Activated T-cell treated with anti-CD3 and anti-CD28 coated beads, Interleukin-2, amount 50 U/mL, for 4 hours (primary cell): ENCODE measurements at regions not wholly inside any gene's neighbourhood (a gene's known extent, or its start where the extent isn't known, plus 50 kb on each side); places are given as distances from the start of the nearest gene placed in this dataset.
"Not testable (repeated sequence)": the region's sequence is repeated elsewhere in the genome, so short reads cannot be mapped to it uniquely, and the experiment has no call there.

ENCODE experiments used
- ATAC-seq, 2 donors: fragments of 200-7000 bp; cut with Tn5 transposase; one replicate each; pipeline ENCODE4 v1.10.0; 2021
- DNase-seq: peaks from one replicate; pipeline ENCODE4 v3.0.0-alpha.2; 2020
- H3K27me3 Mint-ChIP-seq: one replicate; pipeline ENCODE4 v1.8.0; 2021; ENCODE audit warnings: low read depth, mixed read lengths
- H3K36me3 Mint-ChIP-seq: one replicate; pipeline ENCODE4 v1.8.0; 2022; ENCODE audit warnings: mixed read lengths; ENCODE audit not compliant: insufficient read depth
- H3K4me1 Mint-ChIP-seq: one replicate; pipeline ENCODE4 v1.8.0; 2021; ENCODE audit warnings: low read depth, mixed read lengths
- H3K4me3 Mint-ChIP-seq: one replicate; pipeline ENCODE4 v1.8.0; 2021; ENCODE audit warnings: mild to moderate bottlenecking, moderate library complexity, mixed read lengths
- H3K9me3 Mint-ChIP-seq: one replicate; pipeline ENCODE4 v1.8.0; 2021; ENCODE audit warnings: mixed read lengths

- no peaks in the 10 kb centered on the region for H3K4me1 Mint-ChIP-seq
- H3K4me3 Mint-ChIP-seq = no peak overlapping the region
- no peak for ATAC-seq
- no peaks in the 10 kb centered on the region for H3K27me3 Mint-ChIP-seq
- H3K36me3 Mint-ChIP-seq = no peaks in the 10 kb centered on the region
- no peak for DNase-seq
- H3K9me3 Mint-ChIP-seq = peaks cover 3% of the 10 kb centered on the region
Observed at GRCh38 chr13:81230386-81230785, 889.5 kb upstream of the SPRY2 start.

- ATAC-seq, H3K4me3 Mint-ChIP-seq, DNase-seq, H3K9me3 Mint-ChIP-seq, H3K36me3 Mint-ChIP-seq, H3K27me3 Mint-ChIP-seq, H3K4me1 Mint-ChIP-seq: not testable (repeated sequence)
Observed at GRCh38 chr13:81226830-81227229, 885.9 kb upstream of the SPRY2 start.

DNA sequence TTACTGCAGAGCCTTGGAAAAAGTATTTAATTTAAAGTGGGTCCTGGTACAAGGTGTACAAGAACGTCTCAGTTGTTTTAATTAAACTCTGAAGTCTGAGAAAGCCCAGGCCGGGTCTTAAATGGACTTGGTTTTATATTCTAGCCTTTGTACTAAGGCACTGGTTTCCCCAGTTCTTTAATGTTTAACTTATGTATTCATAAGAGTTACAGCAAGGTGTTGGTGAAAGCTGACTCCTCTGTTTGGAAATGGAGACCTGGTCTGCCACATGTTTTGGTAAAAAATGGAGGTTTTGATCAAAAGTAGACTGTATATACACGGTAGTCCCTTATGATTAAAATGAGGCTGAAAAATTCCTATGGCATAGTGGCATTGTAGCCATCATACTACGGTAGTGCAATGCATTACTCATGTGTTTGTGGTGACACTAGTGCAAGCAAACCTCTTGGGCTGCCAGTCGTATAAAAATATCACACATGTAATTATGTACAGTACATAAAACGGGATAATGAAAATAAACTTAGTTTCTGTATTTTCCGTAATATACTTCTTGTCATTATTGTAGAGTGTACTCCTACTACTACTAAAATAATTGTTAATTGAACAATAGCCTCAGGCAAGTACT, 883.4 kb upstream of the SPRY2 start:
- Mint-ChIP-seq H3K4me3 (no peak overlapping the region), H3K36me3 (no peaks in the 10 kb centered on the region), H3K27me3 (no peaks in the 10 kb centered on the region), H3K9me3 (peaks cover 6% of the 10 kb centered on the region), H3K4me1 (no peaks in the 10 kb centered on the region)
- ATAC-seq = no peak
- no peak for DNase-seq

- DNase-seq = no peak
- H3K27me3 Mint-ChIP-seq = no peaks in the 10 kb centered on the region
- no peaks in the 10 kb centered on the region for H3K36me3 Mint-ChIP-seq
- no peaks in the 10 kb centered on the region for H3K4me1 Mint-ChIP-seq
- no peak for ATAC-seq
- H3K9me3 Mint-ChIP-seq = peaks cover 5% of the 10 kb centered on the region
- no peak overlapping the region for H3K4me3 Mint-ChIP-seq
Observed at GRCh38 chr13:81223778-81224177, 882.9 kb upstream of the SPRY2 start.

GRCh38 chr13:81211713-81212112, 870.8 kb upstream of the SPRY2 start:
- no peak overlapping the region for H3K4me3 Mint-ChIP-seq
- H3K9me3 Mint-ChIP-seq = peaks cover 5% of the 10 kb centered on the region

DNA sequence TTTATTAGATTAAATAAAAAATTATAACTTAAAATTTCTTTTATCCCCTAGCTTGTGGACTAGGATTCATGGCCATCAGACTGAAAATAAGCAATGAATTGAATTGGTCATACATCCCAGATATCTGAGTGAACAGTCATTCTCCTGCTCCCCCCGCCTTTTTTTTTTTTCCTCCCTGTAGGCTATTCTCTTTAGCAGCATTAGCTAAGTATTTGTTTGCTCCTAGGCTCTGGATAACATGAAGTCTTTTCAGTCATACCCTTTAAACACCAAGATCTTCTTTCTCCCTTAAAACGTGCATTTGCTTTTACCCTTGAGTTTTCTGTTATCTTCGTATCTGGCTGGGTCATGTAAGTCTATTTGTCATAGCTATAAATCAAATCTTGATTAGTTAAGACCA, 866.7 kb upstream of the SPRY2 start:
- Mint-ChIP-seq H3K4me1 (no peaks in the 10 kb centered on the region), H3K9me3 (peaks cover 7% of the 10 kb centered on the region), H3K36me3 (no peaks in the 10 kb centered on the region), H3K4me3 (no peak overlapping the region), H3K27me3 (no peaks in the 10 kb centered on the region)
- DNase-seq = no peak
- no peak for ATAC-seq

More at GRCh38 chr13:81211713-81212112, 870.8 kb upstream of the SPRY2 start:
- no peaks in the 10 kb centered on the region for H3K36me3 Mint-ChIP-seq
- no peaks in the 10 kb centered on the region for H3K27me3 Mint-ChIP-seq
- no peaks in the 10 kb centered on the region for H3K4me1 Mint-ChIP-seq
- DNase-seq (no peak), ATAC-seq (no peak)

DNA sequence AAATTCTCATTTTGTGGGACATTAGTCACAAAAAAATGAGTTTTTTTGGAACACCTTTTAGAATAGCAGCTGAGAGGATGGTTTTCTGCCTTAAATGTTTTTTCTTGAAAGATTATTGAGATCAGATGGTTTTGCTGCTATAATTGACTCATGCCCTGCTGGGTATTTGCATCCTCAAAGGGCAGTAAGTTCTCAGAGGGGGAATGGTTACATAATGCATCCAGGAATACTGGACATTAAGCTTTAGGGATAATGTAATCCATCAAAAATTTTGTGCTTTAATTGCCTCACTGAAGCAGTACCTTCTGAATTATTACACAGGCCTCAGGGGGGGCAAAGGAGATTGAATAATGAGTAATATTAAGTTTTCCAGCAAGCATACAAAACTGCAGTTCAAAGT, 866.3 kb upstream of the SPRY2 start:
- Mint-ChIP-seq H3K4me1 (no peaks in the 10 kb centered on the region), H3K27me3 (no peaks in the 10 kb centered on the region), H3K36me3 (no peaks in the 10 kb centered on the region), H3K4me3 (no peak overlapping the region), H3K9me3 (peaks cover 7% of the 10 kb centered on the region)
- ATAC-seq (no peak), DNase-seq (no peak)

- Mint-ChIP-seq H3K9me3 (peaks cover 13% of the 10 kb centered on the region), H3K36me3 (no peaks in the 10 kb centered on the region), H3K4me1 (no peaks in the 10 kb centered on the region), H3K4me3 (no peak overlapping the region), H3K27me3 (no peaks in the 10 kb centered on the region)
- ATAC-seq (no peak), DNase-seq (no peak)
Observed at GRCh38 chr13:81203783-81204182, 862.9 kb upstream of the SPRY2 start.

DNA sequence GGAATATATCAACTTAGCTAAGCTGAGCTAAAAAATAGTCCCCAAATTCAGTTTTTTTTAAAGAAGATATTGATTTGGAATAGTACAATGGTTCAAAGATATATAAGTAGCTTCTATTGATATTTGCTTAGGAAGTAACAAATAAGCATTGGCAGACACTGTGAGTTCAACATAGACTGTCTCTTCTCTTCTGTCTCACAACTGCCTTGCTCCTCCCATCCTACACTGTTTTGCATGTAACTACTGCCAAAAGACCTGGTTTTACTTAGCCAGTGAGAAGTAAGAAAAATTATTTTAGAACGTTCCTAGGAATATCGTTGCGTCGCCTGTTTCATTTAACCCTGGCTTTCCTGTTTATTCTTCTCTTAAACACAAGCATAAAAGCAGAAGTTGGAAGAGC, 859.0 kb upstream of the SPRY2 start:
- no peak overlapping the region for H3K4me3 Mint-ChIP-seq
- no peak for ATAC-seq
- peaks cover 8% of the 10 kb centered on the region for H3K9me3 Mint-ChIP-seq
- H3K36me3 Mint-ChIP-seq = no peaks in the 10 kb centered on the region
- no peaks in the 10 kb centered on the region for H3K4me1 Mint-ChIP-seq
- no peaks in the 10 kb centered on the region for H3K27me3 Mint-ChIP-seq
- DNase-seq = no peak

GRCh38 chr13:81197966-81198365, 857.0 kb upstream of the SPRY2 start:
- no peaks in the 10 kb centered on the region for H3K4me1 Mint-ChIP-seq
- no peak overlapping the region for H3K4me3 Mint-ChIP-seq
- no peak for ATAC-seq

GRCh38 chr13:81197483-81197882, 856.6 kb upstream of the SPRY2 start:
- Mint-ChIP-seq H3K27me3 (no peaks in the 10 kb centered on the region), H3K4me1 (no peaks in the 10 kb centered on the region), H3K4me3 (no peak overlapping the region), H3K36me3 (no peaks in the 10 kb centered on the region), H3K9me3 (peaks cover 14% of the 10 kb centered on the region)
- ATAC-seq (no peak), DNase-seq (no peak)

More at GRCh38 chr13:81197966-81198365, 857.0 kb upstream of the SPRY2 start:
- no peak for DNase-seq
- Mint-ChIP-seq H3K36me3 (no peaks in the 10 kb centered on the region), H3K9me3 (peaks cover 14% of the 10 kb centered on the region), H3K27me3 (no peaks in the 10 kb centered on the region)

- Mint-ChIP-seq H3K27me3 (no peaks in the 10 kb centered on the region), H3K9me3 (peaks cover 10% of the 10 kb centered on the region), H3K36me3 (no peaks in the 10 kb centered on the region), H3K4me3 (no peak overlapping the region), H3K4me1 (no peaks in the 10 kb centered on the region)
- ATAC-seq (no peak), DNase-seq (no peak)
Observed at GRCh38 chr13:81194362-81194761, 853.4 kb upstream of the SPRY2 start.

DNA sequence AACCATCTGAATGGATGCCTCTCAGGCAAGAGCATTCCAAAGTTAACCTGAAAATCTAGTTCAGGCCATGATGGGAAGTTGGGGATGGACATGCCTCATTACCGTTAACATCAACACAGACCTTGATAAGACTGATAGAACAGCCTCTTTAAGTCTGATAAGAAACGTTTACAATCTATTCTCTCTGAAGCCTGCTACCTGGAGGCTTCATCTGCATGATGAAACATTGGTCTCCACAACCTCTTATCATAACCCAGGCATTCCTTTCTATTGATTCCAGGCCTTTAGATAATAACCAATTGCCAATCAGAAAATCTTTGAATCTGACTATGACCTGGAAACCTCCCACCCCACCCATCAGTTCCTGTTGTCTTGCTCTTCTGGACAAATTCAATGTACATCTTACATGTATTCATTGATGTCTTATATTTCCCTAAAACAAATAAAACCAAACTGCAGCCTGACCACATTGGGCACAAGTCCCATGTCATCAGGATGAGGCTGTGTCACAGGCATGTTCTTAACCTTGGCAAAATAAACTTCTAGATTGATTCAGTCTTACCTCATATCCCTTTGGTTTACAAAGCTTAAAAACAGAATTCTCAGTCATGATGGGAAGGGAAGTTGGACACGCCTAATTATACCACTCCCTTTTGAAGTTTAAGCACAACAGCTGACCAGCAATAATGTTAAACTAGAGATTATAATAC, 843.8 kb upstream of the SPRY2 start:
- no peaks in the 10 kb centered on the region for H3K36me3 Mint-ChIP-seq
- H3K9me3 Mint-ChIP-seq = peaks cover 4% of the 10 kb centered on the region
- ATAC-seq (no peak), DNase-seq (no peak)
- H3K27me3 Mint-ChIP-seq = no peaks in the 10 kb centered on the region
- no peaks in the 10 kb centered on the region for H3K4me1 Mint-ChIP-seq
- no peak overlapping the region for H3K4me3 Mint-ChIP-seq

DNA sequence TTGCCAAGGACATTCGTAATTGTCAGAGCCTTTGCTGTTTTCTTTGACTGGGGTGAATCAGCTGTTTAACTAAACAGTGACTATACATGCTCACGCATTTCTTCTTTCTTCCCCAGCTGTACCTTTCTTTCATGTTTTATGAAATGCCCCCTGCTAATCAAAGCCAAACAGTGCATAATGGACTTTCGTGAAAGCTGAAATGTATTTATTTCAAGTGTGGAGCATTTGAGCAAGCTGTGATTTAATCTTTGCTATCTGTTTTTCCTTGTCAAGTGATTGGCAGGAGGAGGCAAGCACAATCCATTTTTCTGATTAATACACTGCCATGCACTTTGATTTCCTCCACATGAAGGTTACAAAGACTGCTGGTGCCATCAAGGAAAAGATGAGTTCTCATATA, 831.7 kb upstream of the SPRY2 start:
- no peak for DNase-seq
- Mint-ChIP-seq H3K36me3 (no peaks in the 10 kb centered on the region), H3K9me3 (no peaks in the 10 kb centered on the region), H3K4me1 (no peaks in the 10 kb centered on the region), H3K4me3 (no peak overlapping the region), H3K27me3 (no peaks in the 10 kb centered on the region)
- no peak for ATAC-seq

- DNase-seq (no peak), ATAC-seq (no peak)
- Mint-ChIP-seq H3K4me3 (no peak overlapping the region), H3K27me3 (no peaks in the 10 kb centered on the region), H3K4me1 (no peaks in the 10 kb centered on the region), H3K9me3 (peaks cover 10% of the 10 kb centered on the region), H3K36me3 (no peaks in the 10 kb centered on the region)
Observed at GRCh38 chr13:81171065-81171647, 830.2 kb upstream of the SPRY2 start.
